Smooth muscle cell (in vitro differentiated cells): ENCODE measurements at regions not wholly inside any gene's neighbourhood (a gene's known extent, or its start where the extent isn't known, plus 50 kb on each side); places are given as distances from the start of the nearest gene placed in this dataset.

Experiments used
- DNase-seq: peaks from one replicate; lab custom pipeline; 2025; ENCODE audit not compliant: unreplicated experiment; lab: John Stamatoyannopoulos, UW
- H2AFZ ChIP-seq: fragments of 200-600 bp; sonication (generic); 2 replicates; pipeline ENCODE4 v1.6.0; 2016; ENCODE audit warnings: antibody characterized with exemption, low read depth, mild to moderate bottlenecking
- H3F3A ChIP-seq: fragments of 200-600 bp; sonication (generic); 2 replicates; pipeline ENCODE4 v1.6.0; 2017; ENCODE audit warnings: antibody characterized with exemption, low read depth
- H3K27ac ChIP-seq: fragments of 200-600 bp; sonication (generic); 2 replicates; pipeline ENCODE4 v1.5.1; 2016; ENCODE audit warnings: low read depth, mild to moderate bottlenecking
- H3K27me3 ChIP-seq: fragments of 200-600 bp; sonication (generic); 2 replicates; pipeline ENCODE4 v1.6.1; 2016; ENCODE audit warnings: low read depth, mild to moderate bottlenecking
- H3K36me3 ChIP-seq: fragments of 200-600 bp; sonication (generic); 2 replicates; pipeline ENCODE4 v1.5.1; 2016; ENCODE audit warnings: low read depth
- H3K4me1 ChIP-seq: fragments of 200-600 bp; sonication (generic); 2 replicates; pipeline ENCODE4 v1.5.1; 2016; ENCODE audit warnings: low read depth
- H3K4me2 ChIP-seq: fragments of 200-600 bp; sonication (generic); 2 replicates; pipeline ENCODE4 v1.6.0; 2016; ENCODE audit warnings: mild to moderate bottlenecking
- H3K4me3 ChIP-seq: fragments of 200-600 bp; sonication (generic); 2 replicates; pipeline ENCODE4 v1.5.1; 2016; ENCODE audit warnings: mild to moderate bottlenecking
- H3K79me2 ChIP-seq: fragments of 200-600 bp; sonication (generic); 2 replicates; pipeline ENCODE4 v1.6.0; 2016; ENCODE audit warnings: low read depth, mild to moderate bottlenecking
- H3K9ac ChIP-seq: fragments of 200-600 bp; sonication (generic); 2 replicates; pipeline ENCODE4 v1.6.0; 2016; ENCODE audit warnings: low read depth
- H3K9me3 ChIP-seq: fragments of 200-600 bp; sonication (generic); replicated peaks from 2 replicates; pipeline ENCODE4 v1.5.1; 2016; ENCODE audit warnings: low read depth
- H4K20me1 ChIP-seq: fragments of 200-600 bp; sonication (generic); 2 replicates; pipeline ENCODE4 v1.6.0; 2016; ENCODE audit warnings: low read depth
- CTCF ChIP-seq: fragments of 200-600 bp; sonication (generic); IDR thresholded peaks from 2 replicates; pipeline ENCODE4 v1.5.1; 2017; ENCODE audit warnings: borderline replicate concordance, mild to moderate bottlenecking, antibody characterized with exemption; ENCODE audit not compliant: insufficient read depth, poor library complexity, severe bottlenecking
- WGBS: methylation state at CpG from one replicate; pipeline ENCODE4 v1.1.7; 2016; ENCODE audit warnings: low lambda C conversion rate; 5-methylcytosine and 5-hydroxymethylcytosine counted together

GRCh38 chr4:176451443-176451842 is 131.7 kb downstream of the SPCS3 start:
- 94% methylated on average over 6 of the region's 6 CpGs for WGBS
- no peaks in the 10 kb centered on the region for H3K27me3 ChIP-seq
- H3K9me3 ChIP-seq, result no peaks in the 10 kb centered on the region
- H3K4me3 ChIP-seq, result no peak overlapping the region
- no peak overlapping the region for H3K4me2 ChIP-seq
- no peak overlapping the region for H3K9ac ChIP-seq
- H3F3A ChIP-seq, result no peaks in the 10 kb centered on the region
- no peaks in the 10 kb centered on the region for H3K79me2 ChIP-seq
- no peaks in the 10 kb centered on the region for H3K4me1 ChIP-seq
- no peak for DNase-seq
- H4K20me1 ChIP-seq, result no peaks in the 10 kb centered on the region
- H3K36me3 ChIP-seq, result no peaks in the 10 kb centered on the region
- H2AFZ ChIP-seq, result no peak overlapping the region
- H3K27ac ChIP-seq, result no peak overlapping the region
- no peak for TF ChIP-seq CTCF

- Histone ChIP-seq H4K20me1 (no peaks in the 10 kb centered on the region), H3K27ac (no peak overlapping the region), H3K79me2 (no peaks in the 10 kb centered on the region), H3K9me3 (no peaks in the 10 kb centered on the region), H3K4me3 (no peak overlapping the region), H3K4me2 (no peak overlapping the region), H3K9ac (no peak overlapping the region), H3F3A (no peaks in the 10 kb centered on the region), H2AFZ (no peak overlapping the region), H3K27me3 (no peaks in the 10 kb centered on the region), H3K36me3 (no peaks in the 10 kb centered on the region), H3K4me1 (no peaks in the 10 kb centered on the region)
- TF ChIP-seq CTCF, result no peak
- DNase-seq, result no peak
These were observed 133.3 kb downstream of the SPCS3 start for GRCh38 chr4:176453079-176453478.

- no peaks in the 10 kb centered on the region for H4K20me1 ChIP-seq
- H3K79me2 ChIP-seq, result no peaks in the 10 kb centered on the region
- H3K9ac ChIP-seq, result no peak overlapping the region
- no peaks in the 10 kb centered on the region for H3K36me3 ChIP-seq
- H3K27ac ChIP-seq, result no peak overlapping the region
- H3K4me1 ChIP-seq, result no peaks in the 10 kb centered on the region
- H3K27me3 ChIP-seq, result no peaks in the 10 kb centered on the region
- no peak overlapping the region for H3K4me3 ChIP-seq
- DNase-seq, result no peak
- H3F3A ChIP-seq, result no peaks in the 10 kb centered on the region
- 92% methylated on average over 2 of the region's 2 CpGs for WGBS
- no peak for TF ChIP-seq CTCF
- H3K9me3 ChIP-seq, result no peaks in the 10 kb centered on the region
- no peak overlapping the region for H3K4me2 ChIP-seq
- H2AFZ ChIP-seq, result no peak overlapping the region
These were observed 133.9 kb downstream of the SPCS3 start for GRCh38 chr4:176453658-176454057.

GRCh38 chr4:176464748-176465147 is 145.0 kb downstream of the SPCS3 start:
- H3K36me3 ChIP-seq, result no peaks in the 10 kb centered on the region
- no peak overlapping the region for H3K9ac ChIP-seq
- no peak overlapping the region for H2AFZ ChIP-seq
- H3K79me2 ChIP-seq, result no peaks in the 10 kb centered on the region
- no peaks in the 10 kb centered on the region for H3K9me3 ChIP-seq
- WGBS, result 88% methylated on average over 2 of the region's 2 CpGs
- H3F3A ChIP-seq, result no peaks in the 10 kb centered on the region
- no peak overlapping the region for H3K4me3 ChIP-seq
- no peaks in the 10 kb centered on the region for H4K20me1 ChIP-seq
- H3K27ac ChIP-seq, result no peak overlapping the region
- no peak for TF ChIP-seq CTCF
- no peak for DNase-seq
- H3K4me1 ChIP-seq, result no peaks in the 10 kb centered on the region
- H3K4me2 ChIP-seq, result no peak overlapping the region
- no peaks in the 10 kb centered on the region for H3K27me3 ChIP-seq
